Activated CD4-positive, alpha-beta T cell treated with anti-CD3 and anti-CD28 coated beads for 36 hours (primary cell): ENCODE measurements at regions not wholly inside any gene's neighbourhood (a gene's known extent, or its start where the extent isn't known, plus 50 kb on each side); places are given as distances from the start of the nearest gene placed in this dataset.
A peak's percentile ranks its signal among the peaks of the same experiment; 100 is the strongest.
"Not testable (repeated sequence)": the region's sequence is repeated elsewhere in the genome, so short reads cannot be mapped to it uniquely, and the experiment has no call there.

ENCODE experiments used
- ATAC-seq: fragments of 200-7000 bp; cut with Tn5 transposase; one replicate; pipeline ENCODE4 v1.10.0; 2021; ENCODE audit warnings: mild to moderate bottlenecking, moderate library complexity
- CTCF ChIA-PET: fragments of 350-600 bp; sonication (Branson Sonifier 250); formaldehyde crosslinking; loops from one replicate; lab custom pipeline; 2021; ENCODE audit warnings: antibody characterized with exemption; lab: Charles Lee
- POLR2A ChIA-PET: fragments of 350-600 bp; sonication (Branson Sonifier 250); formaldehyde crosslinking; loops from one replicate; lab custom pipeline; 2021; ENCODE audit warnings: antibody characterized with exemption, inconsistent platforms; lab: Charles Lee
- DNase-seq: peaks from one replicate; pipeline ENCODE4 v3.0.0-alpha.2; 2020
- H3K27ac Mint-ChIP-seq: one replicate; pipeline ENCODE4 v1.8.0; 2021; ENCODE audit warnings: mixed read lengths
- H3K27me3 Mint-ChIP-seq: one replicate; pipeline ENCODE4 v1.8.0; 2021; ENCODE audit warnings: mixed read lengths
- H3K36me3 Mint-ChIP-seq: one replicate; pipeline ENCODE4 v1.8.0; 2021; ENCODE audit warnings: low read depth, mixed read lengths
- H3K4me1 Mint-ChIP-seq: one replicate; pipeline ENCODE4 v1.8.0; 2021; ENCODE audit warnings: mixed read lengths
- H3K4me3 Mint-ChIP-seq: one replicate; pipeline ENCODE4 v1.8.0; 2021; ENCODE audit warnings: mild to moderate bottlenecking, moderate library complexity, mixed read lengths
- H3K9me3 Mint-ChIP-seq: one replicate; pipeline ENCODE4 v1.8.0; 2021; ENCODE audit warnings: low read depth, mixed read lengths
- intact Hi-C, 2 experiments: fragments of 100-400 bp; cut with DNase I in 1 of 2; cut with micrococcal nuclease in 1 of 2; formaldehyde crosslinking; loops; one replicate each; pipeline versions ENCODE4 v1.14.2 to v1.15.1; 2022 to 2024; cut with DNase I, micrococcal nuclease

GRCh38 chr7:3112479-3113134, 68.9 kb upstream of the CARD11 start:
- DNase-seq = peak; percentile 57
- peaks cover 12% of the 10 kb centered on the region for H3K9me3 Mint-ChIP-seq
- peaks cover 71% of the 10 kb centered on the region for H3K4me1 Mint-ChIP-seq
- H3K36me3 Mint-ChIP-seq = peaks cover 11% of the 10 kb centered on the region
- ChIA-PET POLR2A (no interaction called here), CTCF (interaction anchor here (0.5 to 1.4 kb wide), 5 partner anchors 25 to 784 kb away, joined by 3 to 4 read pairs (median 3); no protein-coding TSS in a partner anchor)
- H3K27ac Mint-ChIP-seq = peak overlapping the region; percentile 56
- no peak overlapping the region for H3K4me3 Mint-ChIP-seq
- no peaks in the 10 kb centered on the region for H3K27me3 Mint-ChIP-seq
- intact Hi-C loops = no loop called here
- ATAC-seq = peak; percentile 47

GRCh38 chr7:3114917-3115316, 71.2 kb upstream of the CARD11 start:
- peaks cover 6% of the 10 kb centered on the region for H3K36me3 Mint-ChIP-seq
- ChIA-PET CTCF (interaction anchor here (0.7 to 1.1 kb wide), 2 partner anchors 8 to 357 kb away, joined by 4 to 5 read pairs; no protein-coding TSS in a partner anchor), POLR2A (no interaction called here)
- DNase-seq = no peak
- H3K4me3 Mint-ChIP-seq = no peak overlapping the region
- no peak overlapping the region for H3K27ac Mint-ChIP-seq
- intact Hi-C loops = no loop called here
- H3K4me1 Mint-ChIP-seq = peaks cover 64% of the 10 kb centered on the region
- ATAC-seq = no peak
- H3K9me3 Mint-ChIP-seq = peaks cover 13% of the 10 kb centered on the region
- H3K27me3 Mint-ChIP-seq = no peaks in the 10 kb centered on the region

GRCh38 chr7:3117081-3117480, 73.4 kb upstream of the CARD11 start:
- DNase-seq (no peak), ATAC-seq (no peak)
- H3K9me3 Mint-ChIP-seq = peaks cover 17% of the 10 kb centered on the region
- H3K27me3 Mint-ChIP-seq = no peaks in the 10 kb centered on the region
- H3K27ac Mint-ChIP-seq = peak overlapping the region; percentile 83
- peak overlapping the region; percentile 68 for H3K4me3 Mint-ChIP-seq
- ChIA-PET CTCF (interaction anchor here (0.6 to 1.1 kb wide), 3 partner anchors 16 to 52 kb away, joined by 3 to 7 read pairs (median 3); no protein-coding TSS in a partner anchor), POLR2A (no interaction called here)
- H3K36me3 Mint-ChIP-seq = peaks cover 5% of the 10 kb centered on the region
- H3K4me1 Mint-ChIP-seq = peaks cover 66% of the 10 kb centered on the region
- intact Hi-C loops = no loop called here

GRCh38 chr7:3117488-3118231, 74.0 kb upstream of the CARD11 start:
- ATAC-seq (peak; percentile 45), DNase-seq (peak; percentile 61)
- Mint-ChIP-seq H3K36me3 (peaks cover 5% of the 10 kb centered on the region), H3K27me3 (no peaks in the 10 kb centered on the region), H3K4me1 (peaks cover 60% of the 10 kb centered on the region), H3K9me3 (peaks cover 17% of the 10 kb centered on the region), H3K4me3 (peak overlapping the region; percentile 68), H3K27ac (peak overlapping the region; percentile 84)
- POLR2A ChIA-PET = interaction anchor here (1.0 kb wide), 1 partner anchor 73 kb away, joined by 3 read pairs; no protein-coding TSS in a partner anchor
- intact Hi-C loops = no loop called here
- CTCF ChIA-PET = interaction anchor here (0.7 to 1.1 kb wide), 6 partner anchors 10 to 360 kb away, joined by 3 to 7 read pairs (median 3); no protein-coding TSS in a partner anchor

- Mint-ChIP-seq H3K27ac (peak overlapping the region; percentile 44), H3K9me3 (peaks cover 14% of the 10 kb centered on the region), H3K4me1 (peaks cover 50% of the 10 kb centered on the region)
- POLR2A ChIA-PET, H3K4me3 Mint-ChIP-seq, intact Hi-C loops, H3K36me3 Mint-ChIP-seq, H3K27me3 Mint-ChIP-seq, DNase-seq: not testable (repeated sequence)
- peak; percentile 31 for ATAC-seq
- CTCF ChIA-PET = interaction anchor here (0.6 to 1.1 kb wide), 3 partner anchors 31 to 232 kb away, joined by 3 read pairs; no protein-coding TSS in a partner anchor
Observed at GRCh38 chr7:3119352-3119927, 75.8 kb upstream of the CARD11 start.

GRCh38 chr7:3119963-3120362, 76.3 kb upstream of the CARD11 start:
- no peak overlapping the region for H3K4me3 Mint-ChIP-seq
- peaks cover 47% of the 10 kb centered on the region for H3K4me1 Mint-ChIP-seq

GRCh38 chr7:3120513-3120912, 76.8 kb upstream of the CARD11 start:
- Mint-ChIP-seq H3K4me3 (no peak overlapping the region), H3K27ac (peak overlapping the region; percentile 6), H3K36me3 (peaks cover 5% of the 10 kb centered on the region), H3K9me3 (peaks cover 10% of the 10 kb centered on the region), H3K4me1 (peaks cover 43% of the 10 kb centered on the region), H3K27me3 (no peaks in the 10 kb centered on the region)
- ChIA-PET POLR2A (no interaction called here), CTCF (interaction anchor here (1.1 kb wide), 1 partner anchor 167 kb away, joined by 3 read pairs; no protein-coding TSS in a partner anchor)
- ATAC-seq = peak; percentile 70
- DNase-seq = no peak
- intact Hi-C loops = no loop called here

More at GRCh38 chr7:3119963-3120362, 76.3 kb upstream of the CARD11 start:
- ChIA-PET POLR2A (no interaction called here), CTCF (interaction anchor here (0.6 to 1.1 kb wide), 3 partner anchors 31 to 233 kb away, joined by 3 read pairs; no protein-coding TSS in a partner anchor)
- Mint-ChIP-seq H3K27me3 (no peaks in the 10 kb centered on the region), H3K36me3 (peaks cover 5% of the 10 kb centered on the region), H3K9me3 (peaks cover 10% of the 10 kb centered on the region), H3K27ac (peak overlapping the region; percentile 6)
- DNase-seq = no peak
- no peak for ATAC-seq
- intact Hi-C loops = no loop called here

- POLR2A ChIA-PET = no interaction called here
- no peak for ATAC-seq
- intact Hi-C loops = no loop called here
- no peak overlapping the region for H3K4me3 Mint-ChIP-seq
- no peak for DNase-seq
- H3K27me3 Mint-ChIP-seq = peaks cover 3% of the 10 kb centered on the region
- no peaks in the 10 kb centered on the region for H3K36me3 Mint-ChIP-seq
- H3K27ac Mint-ChIP-seq = no peak overlapping the region
- CTCF ChIA-PET = interaction anchor here (0.5 to 0.6 kb wide), 2 partner anchors 12 to 42 kb away, joined by 3 read pairs; no protein-coding TSS in a partner anchor
- H3K4me1 Mint-ChIP-seq = no peaks in the 10 kb centered on the region
- peaks cover 9% of the 10 kb centered on the region for H3K9me3 Mint-ChIP-seq
Observed at GRCh38 chr7:3128857-3129490, 85.3 kb upstream of the CARD11 start.

- ATAC-seq (no peak), DNase-seq (no peak)
- Mint-ChIP-seq H3K9me3 (peaks cover 8% of the 10 kb centered on the region), H3K4me3 (no peak overlapping the region), H3K36me3 (no peaks in the 10 kb centered on the region), H3K27me3 (peaks cover 1% of the 10 kb centered on the region), H3K27ac (no peak overlapping the region), H3K4me1 (peaks cover 7% of the 10 kb centered on the region)
- intact Hi-C loops = no loop called here
- CTCF ChIA-PET = interaction anchor here (0.9 to 1.3 kb wide), 2 partner anchors 42 to 44 kb away, joined by 4 to 6 read pairs; no protein-coding TSS in a partner anchor
- POLR2A ChIA-PET = interaction anchor here (1.4 kb wide), 1 partner anchor 41 kb away, joined by 4 read pairs; no protein-coding TSS in a partner anchor
Observed at GRCh38 chr7:3133811-3134385, 90.2 kb upstream of the CARD11 start.

GRCh38 chr7:3134745-3135144, 91.1 kb upstream of the CARD11 start:
- intact Hi-C loops = no loop called here
- DNase-seq (peak; percentile 67), ATAC-seq (peak; percentile 92)
- Mint-ChIP-seq H3K9me3 (peaks cover 8% of the 10 kb centered on the region), H3K36me3 (no peaks in the 10 kb centered on the region), H3K4me3 (no peak overlapping the region), H3K27ac (peak overlapping the region; percentile 14), H3K27me3 (no peaks in the 10 kb centered on the region), H3K4me1 (peaks cover 7% of the 10 kb centered on the region)
- POLR2A ChIA-PET = interaction anchor here (0.5 to 1.4 kb wide), 3 partner anchors 25 to 154 kb away, joined by 3 to 4 read pairs (median 3); no protein-coding TSS in a partner anchor
- CTCF ChIA-PET = interaction anchor here (0.9 to 1.3 kb wide), 2 partner anchors 43 to 45 kb away, joined by 4 to 6 read pairs; no protein-coding TSS in a partner anchor
